Thoracic aorta (tissue), 2 donors: ENCODE measurements at regions not wholly inside any gene's neighbourhood (a gene's known extent, or its start where the extent isn't known, plus 50 kb on each side); places are given as distances from the start of the nearest gene placed in this dataset.
"Not testable (repeated sequence)": the region's sequence is repeated elsewhere in the genome, so short reads cannot be mapped to it uniquely, and the experiment has no call there.

Experiments
- ATAC-seq: fragments of 150-250 bp; one replicate; pipeline ENCODE4 v1.8.0; 2017; ENCODE audit warnings: low read depth; ENCODE audit not compliant: insufficient number of reproducible peaks, low FRiP score
- DNase-seq: peaks from one replicate; pipeline ENCODE4 v3.0.0-alpha.2; 2020; ENCODE audit warnings: low spot score
- H3K27ac ChIP-seq, 2 donors: fragments of 200-600 bp; sonication (generic); 1 replicate in 1 of 2; 2 replicates in 1 of 2; pipeline ENCODE4 v1.5.1; 2016; ENCODE audit warnings: mild to moderate bottlenecking in 2 of 2, moderate library complexity in 2 of 2
- H3K27me3 ChIP-seq: fragments of 200-600 bp; sonication (generic); replicated peaks from 2 replicates; pipeline ENCODE4 v1.6.0; 2016; ENCODE audit warnings: mild to moderate bottlenecking; ENCODE audit not compliant: insufficient read depth
- H3K36me3 ChIP-seq: fragments of 200-600 bp; sonication (generic); one replicate; pipeline ENCODE4 v1.5.1; 2016
- H3K4me1 ChIP-seq, 2 donors: fragments of 200-600 bp; sonication (generic); 1 replicate in 1 of 2; 2 replicates in 1 of 2; pipeline versions ENCODE4 v1.5.1 to v1.6.0; 2016; ENCODE audit warnings: low read depth in 2 of 2, mild to moderate bottlenecking in 1 of 2; ENCODE audit not compliant: control insufficient read depth in 1 of 2
- H3K4me3 ChIP-seq: fragments of 200-600 bp; sonication (generic); 2 replicates; pipeline ENCODE4 v1.5.1; 2016; ENCODE audit warnings: mild to moderate bottlenecking
- H3K9me3 ChIP-seq: fragments of 200-600 bp; sonication (generic); 2 replicates; pipeline ENCODE4 v1.5.1; 2016
- TF ChIP-seq, protein P1 (sequence below): fragments of 200-600 bp; sonication (generic); IDR thresholded peaks from one replicate; pipeline ENCODE4 v1.5.1; 2019; ENCODE audit warnings: antibody characterized with exemption

DNA sequence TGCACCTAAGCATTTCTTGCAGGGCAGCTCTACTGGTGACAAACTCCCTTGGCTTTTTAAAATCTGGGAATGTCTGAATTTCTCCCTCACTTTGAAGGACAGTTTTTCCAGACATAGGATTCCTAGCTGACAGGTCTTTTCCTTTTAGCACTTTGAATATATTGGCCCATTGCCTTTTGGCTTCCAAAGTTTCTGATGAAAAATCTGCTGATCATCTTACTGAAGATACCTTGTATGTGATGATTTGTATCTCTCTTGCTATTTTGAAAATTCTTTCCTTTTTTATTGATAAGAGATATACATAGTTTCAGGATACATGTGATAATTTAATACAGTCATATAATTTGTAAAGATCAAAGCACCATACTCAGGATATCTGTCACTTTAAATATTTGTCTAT lies 211.1 kb downstream of the ZIC5 start:
- Histone ChIP-seq H3K4me1 (no peaks in the 10 kb centered on the region), H3K36me3 (no peaks in the 10 kb centered on the region), H3K27me3 (no peaks in the 10 kb centered on the region), H3K9me3 (peaks cover 16% of the 10 kb centered on the region), H3K4me3 (no peak overlapping the region), H3K27ac (no peak overlapping the region)
- ATAC-seq, result no peak
- TF ChIP-seq, protein P1, sequence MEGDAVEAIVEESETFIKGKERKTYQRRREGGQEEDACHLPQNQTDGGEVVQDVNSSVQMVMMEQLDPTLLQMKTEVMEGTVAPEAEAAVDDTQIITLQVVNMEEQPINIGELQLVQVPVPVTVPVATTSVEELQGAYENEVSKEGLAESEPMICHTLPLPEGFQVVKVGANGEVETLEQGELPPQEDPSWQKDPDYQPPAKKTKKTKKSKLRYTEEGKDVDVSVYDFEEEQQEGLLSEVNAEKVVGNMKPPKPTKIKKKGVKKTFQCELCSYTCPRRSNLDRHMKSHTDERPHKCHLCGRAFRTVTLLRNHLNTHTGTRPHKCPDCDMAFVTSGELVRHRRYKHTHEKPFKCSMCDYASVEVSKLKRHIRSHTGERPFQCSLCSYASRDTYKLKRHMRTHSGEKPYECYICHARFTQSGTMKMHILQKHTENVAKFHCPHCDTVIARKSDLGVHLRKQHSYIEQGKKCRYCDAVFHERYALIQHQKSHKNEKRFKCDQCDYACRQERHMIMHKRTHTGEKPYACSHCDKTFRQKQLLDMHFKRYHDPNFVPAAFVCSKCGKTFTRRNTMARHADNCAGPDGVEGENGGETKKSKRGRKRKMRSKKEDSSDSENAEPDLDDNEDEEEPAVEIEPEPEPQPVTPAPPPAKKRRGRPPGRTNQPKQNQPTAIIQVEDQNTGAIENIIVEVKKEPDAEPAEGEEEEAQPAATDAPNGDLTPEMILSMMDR, result no peak
- no peak for DNase-seq

DNA sequence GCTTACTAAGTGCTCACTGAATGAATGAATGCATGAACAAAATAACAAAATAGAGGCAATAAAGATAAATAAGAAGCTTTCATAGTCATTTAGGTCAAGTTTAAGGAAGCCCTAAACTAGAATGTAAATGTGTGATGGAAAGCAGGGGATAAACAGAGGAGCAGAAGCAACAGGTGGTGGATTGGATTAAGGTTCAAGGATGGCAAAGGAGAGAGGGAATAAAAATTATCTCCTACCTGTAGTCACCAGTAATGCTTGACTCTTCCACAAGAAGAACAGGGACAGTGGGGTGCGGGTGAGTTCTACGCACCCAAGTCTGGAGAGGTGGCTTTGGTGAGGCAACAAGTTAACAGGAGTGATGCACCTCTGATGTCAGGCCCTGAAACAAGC lies 212.4 kb downstream of the ZIC5 start:
- H3K27ac ChIP-seq, result no peak overlapping the region
- ATAC-seq (no peak), DNase-seq (no peak)
- H3K9me3 ChIP-seq, result peaks cover 7% of the 10 kb centered on the region
- no peaks in the 10 kb centered on the region for H3K4me1 ChIP-seq
- no peaks in the 10 kb centered on the region for H3K36me3 ChIP-seq
- no peaks in the 10 kb centered on the region for H3K27me3 ChIP-seq
- no peak overlapping the region for H3K4me3 ChIP-seq
- TF ChIP-seq, protein P1, result no peak

DNA sequence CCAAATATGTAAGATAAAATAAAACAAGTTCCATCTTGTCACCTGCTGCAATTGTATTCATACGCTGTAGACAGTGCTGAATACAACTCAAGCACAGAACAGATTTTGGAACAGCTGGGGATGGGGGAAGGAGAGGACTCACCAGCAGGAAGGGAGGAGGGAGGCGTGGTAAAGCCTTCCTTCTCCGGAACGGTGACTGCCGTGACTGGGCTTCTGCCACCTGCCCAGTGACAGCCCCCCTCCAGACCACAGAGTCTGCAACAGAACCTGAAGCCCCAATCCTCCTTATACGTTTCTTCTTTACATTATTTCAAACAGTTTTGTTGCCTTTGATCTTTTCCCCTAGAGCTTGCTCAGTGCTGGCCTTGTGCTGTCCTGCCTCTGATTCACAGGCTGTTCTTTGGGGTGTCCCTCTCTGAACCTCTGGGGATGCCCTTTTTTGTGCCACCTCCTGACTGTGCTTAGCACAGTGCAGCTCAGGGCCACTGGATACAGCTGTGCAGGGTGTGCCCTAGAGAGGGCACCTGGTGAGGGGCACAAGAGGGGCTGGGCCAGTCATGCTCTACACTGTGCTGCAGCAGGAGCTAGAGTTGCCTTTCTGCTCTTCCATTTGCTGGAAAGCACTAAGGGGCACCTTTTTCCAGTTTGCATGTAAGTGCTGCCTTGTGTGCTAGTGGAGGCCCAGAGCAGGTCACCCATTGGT lies 213.0 kb downstream of the ZIC5 start:
- H3K9me3 ChIP-seq, result peaks cover 7% of the 10 kb centered on the region
- ATAC-seq (no peak), DNase-seq (no peak)
- H3K4me1 ChIP-seq, result no peaks in the 10 kb centered on the region
- no peaks in the 10 kb centered on the region for H3K27me3 ChIP-seq
- H3K36me3 ChIP-seq, result no peaks in the 10 kb centered on the region
- no peak overlapping the region for H3K4me3 ChIP-seq
- no peak overlapping the region for H3K27ac ChIP-seq
- TF ChIP-seq, protein P1, result no peak

DNA sequence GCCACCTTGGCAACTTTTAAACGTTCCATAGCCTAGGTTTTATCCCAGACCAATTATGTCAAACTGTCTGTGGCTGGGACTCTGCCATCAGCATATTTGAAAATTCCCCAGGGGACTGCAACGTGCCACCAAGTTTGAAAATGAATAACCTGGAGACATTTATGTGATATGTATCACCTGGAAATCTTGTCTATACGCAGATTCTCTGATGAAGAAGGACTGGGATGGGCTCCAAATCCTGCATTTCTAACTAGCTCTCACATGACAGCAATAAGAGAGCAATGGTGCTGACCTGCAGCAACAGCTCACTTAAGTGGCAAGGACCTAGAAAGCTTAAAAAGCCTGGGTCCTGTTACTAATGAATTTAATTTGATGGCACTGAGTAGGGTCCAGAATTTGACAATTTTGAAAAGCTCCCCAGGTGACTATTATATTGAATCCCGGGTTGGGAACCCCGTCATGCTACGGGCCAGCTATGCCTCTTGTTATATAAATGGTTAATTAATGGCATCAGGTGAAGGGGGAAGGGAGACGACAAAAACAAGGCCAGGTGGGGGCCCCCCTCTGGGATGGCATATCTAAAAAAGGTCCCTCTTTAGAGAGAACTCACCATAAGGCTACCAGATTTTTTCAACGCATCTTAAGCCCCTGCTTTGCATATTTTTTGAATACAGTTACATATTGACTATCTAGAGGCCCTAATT lies 213.7 kb downstream of the ZIC5 start:
- H3K27ac ChIP-seq, result no peak overlapping the region
- H3K4me1 ChIP-seq, result no peaks in the 10 kb centered on the region
- DNase-seq, result no peak
- TF ChIP-seq, protein P1, result no peak
- H3K36me3 ChIP-seq, result no peaks in the 10 kb centered on the region
- no peak for ATAC-seq
- peaks cover 7% of the 10 kb centered on the region for H3K9me3 ChIP-seq
- H3K4me3 ChIP-seq, result no peak overlapping the region
- no peaks in the 10 kb centered on the region for H3K27me3 ChIP-seq

DNA sequence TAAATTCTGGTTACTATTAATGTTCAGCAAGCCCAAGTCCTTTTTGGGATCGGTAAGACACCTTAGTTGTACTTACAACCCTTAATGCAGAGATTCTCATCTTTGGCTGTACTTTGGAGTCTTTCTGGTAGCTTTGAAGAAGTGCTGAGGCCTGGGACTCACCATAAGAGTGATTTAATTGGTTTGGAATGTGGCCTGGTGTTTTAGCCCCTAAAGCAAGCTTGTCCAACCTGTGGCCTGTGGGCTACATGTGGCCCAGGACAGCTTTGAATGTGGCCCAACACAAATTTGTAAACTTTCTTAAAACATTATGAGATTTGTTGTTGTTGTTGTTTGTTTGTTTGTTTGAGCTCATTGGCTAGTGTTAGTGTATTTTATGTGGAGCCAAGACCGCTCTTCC lies 215.3 kb downstream of the ZIC5 start:
- DNase-seq (no peak), ATAC-seq (no peak)
- TF ChIP-seq, protein P1, result no peak

DNA sequence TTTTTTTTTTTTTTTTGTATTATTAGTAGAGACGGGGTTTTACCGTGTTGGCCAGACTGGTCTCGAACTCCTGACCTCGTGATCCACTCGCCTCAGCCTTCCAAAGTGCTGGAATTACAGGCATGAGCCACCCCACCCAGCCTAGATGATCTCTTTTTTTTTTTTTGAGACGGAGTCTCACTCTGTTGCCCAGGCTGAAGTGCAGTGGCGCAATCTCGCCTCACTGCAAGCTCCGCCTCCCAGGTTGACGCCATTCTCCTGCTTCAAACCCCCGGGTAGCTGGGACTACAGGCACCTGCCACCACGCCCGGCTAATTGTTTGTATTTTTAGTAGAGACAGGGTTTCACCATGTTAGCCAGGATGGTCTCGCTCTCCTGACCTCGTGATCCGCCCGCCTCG lies 216.8 kb downstream of the ZIC5 start:
- ATAC-seq, DNase-seq, H3K27ac ChIP-seq, H3K4me3 ChIP-seq, H3K4me1 ChIP-seq, H3K9me3 ChIP-seq, H3K27me3 ChIP-seq, H3K36me3 ChIP-seq: not testable (repeated sequence)

More for the DNA sequence above, 215.3 kb downstream of the ZIC5 start:
- no peak overlapping the region for H3K27ac ChIP-seq
- peaks cover 7% of the 10 kb centered on the region for H3K9me3 ChIP-seq
- H3K27me3 ChIP-seq, result no peaks in the 10 kb centered on the region
- H3K36me3 ChIP-seq, result no peaks in the 10 kb centered on the region
- H3K4me3 ChIP-seq, result no peak overlapping the region
- H3K4me1 ChIP-seq, result no peaks in the 10 kb centered on the region
